Endothelial cell of hepatic sinusoid (primary cell): ENCODE measurements at regions not wholly inside any gene's neighbourhood (a gene's known extent, or its start where the extent isn't known, plus 50 kb on each side); places are given as distances from the start of the nearest gene placed in this dataset.
"Not testable (repeated sequence)": the region's sequence is repeated elsewhere in the genome, so short reads cannot be mapped to it uniquely, and the experiment has no call there.

Source experiments
- in situ Hi-C: cut with HindIII; loops from 2 replicates; pipeline ENCODE4 v1.10.0; 2017; ENCODE audit warnings: low sequenced_read_pairs

GRCh38 chr12:73656375-73656774 is 881.3 kb upstream of the ATXN7L3B start:
- in situ Hi-C loops: no loop called here

GRCh38 chr12:73659802-73660201 is 877.8 kb upstream of the ATXN7L3B start:
- in situ Hi-C loops: no loop called here

GRCh38 chr12:73665193-73665592 is 872.4 kb upstream of the ATXN7L3B start:
- in situ Hi-C loops: no loop called here

- in situ Hi-C loops: not testable (repeated sequence)
Measured at GRCh38 chr12:73671550-73671949, 866.1 kb upstream of the ATXN7L3B start.

GRCh38 chr12:73677520-73678291 is 859.9 kb upstream of the ATXN7L3B start:
- in situ Hi-C loops: no loop called here

- in situ Hi-C loops: no loop called here
Measured at GRCh38 chr12:73678335-73678734, 859.3 kb upstream of the ATXN7L3B start.

- in situ Hi-C loops: no loop called here
Measured at GRCh38 chr12:73699318-73699717, 838.3 kb upstream of the ATXN7L3B start.

- in situ Hi-C loops: no loop called here
Measured at GRCh38 chr12:73714655-73715054, 823.0 kb upstream of the ATXN7L3B start.

- in situ Hi-C loops: not testable (repeated sequence)
Measured at GRCh38 chr12:73716143-73716542, 821.5 kb upstream of the ATXN7L3B start.

- in situ Hi-C loops: no loop called here
Measured at GRCh38 chr12:73719223-73719622, 818.4 kb upstream of the ATXN7L3B start.

GRCh38 chr12:73726881-73727280 is 810.8 kb upstream of the ATXN7L3B start:
- in situ Hi-C loops: no loop called here

- in situ Hi-C loops: no loop called here
Measured at GRCh38 chr12:73731658-73732057, 806.0 kb upstream of the ATXN7L3B start.

- in situ Hi-C loops: no loop called here
Measured at GRCh38 chr12:73769337-73769736, 768.3 kb upstream of the ATXN7L3B start.

GRCh38 chr12:73798523-73798922 is 739.1 kb upstream of the ATXN7L3B start:
- in situ Hi-C loops: no loop called here

GRCh38 chr12:73815072-73815645 is 722.5 kb upstream of the ATXN7L3B start:
- in situ Hi-C loops: no loop called here

GRCh38 chr12:73817161-73817560 is 720.5 kb upstream of the ATXN7L3B start:
- in situ Hi-C loops: no loop called here

GRCh38 chr12:73833746-73834145 is 703.9 kb upstream of the ATXN7L3B start:
- in situ Hi-C loops: no loop called here

- in situ Hi-C loops: no loop called here
Measured at GRCh38 chr12:73841963-73842362, 695.7 kb upstream of the ATXN7L3B start.

GRCh38 chr12:73863546-73863945 is 674.1 kb upstream of the ATXN7L3B start:
- in situ Hi-C loops: no loop called here

GRCh38 chr12:73867147-73867546 is 670.5 kb upstream of the ATXN7L3B start:
- in situ Hi-C loops: no loop called here

- in situ Hi-C loops: not testable (repeated sequence)
Measured at GRCh38 chr12:73877291-73877690, 660.3 kb upstream of the ATXN7L3B start.

GRCh38 chr12:73892201-73892600 is 645.4 kb upstream of the ATXN7L3B start:
- in situ Hi-C loops: no loop called here

- in situ Hi-C loops: no loop called here
Measured at GRCh38 chr12:73898645-73899044, 639.0 kb upstream of the ATXN7L3B start.
